ENCODE measurements at regions not wholly inside any gene's neighbourhood (a gene's known extent, or its start where the extent isn't known, plus 50 kb on each side); places are given as distances from the start of the nearest gene placed in this dataset.
A peak's percentile ranks its signal among the peaks of the same experiment; 100 is the strongest.

GRCh38 chr5:173435447-173435846 lies 107.2 kb upstream of the STC2 start:
- H3K4me3 ChIP-seq: no peak overlapping the region
- H3K36me3 ChIP-seq: no peaks in the 10 kb centered on the region
- no peaks in the 10 kb centered on the region for H3K4me1 ChIP-seq (ENCODE audit: low read depth)
- no peaks in the 10 kb centered on the region for H3K9me3 ChIP-seq (ENCODE audit: low read depth)
- TF ChIP-seq CTCF (IDR thresholded peaks at IDR 0.05; ENCODE audit: low read depth, low read length): no peak
- no peak overlapping the region for H3K27ac ChIP-seq
- DNase-seq (ENCODE audit: low read depth in 1 of 2, low spot score in 1 of 2): peak in 1 of 2 donors; percentile 31
- H3K27me3 ChIP-seq: no peaks in the 10 kb centered on the region

GRCh38 chr5:173434270-173434669 lies 106.1 kb upstream of the STC2 start:
- Histone ChIP-seq H3K27me3 (no peaks in the 10 kb centered on the region), H3K4me1 (ENCODE audit: low read depth) (no peaks in the 10 kb centered on the region), H3K9me3 (ENCODE audit: low read depth) (no peaks in the 10 kb centered on the region), H3K27ac (no peak overlapping the region), H3K36me3 (no peaks in the 10 kb centered on the region), H3K4me3 (no peak overlapping the region)
- DNase-seq (ENCODE audit: low read depth in 1 of 2, low spot score in 1 of 2): no peak
- TF ChIP-seq CTCF (IDR thresholded peaks at IDR 0.05; ENCODE audit: low read depth, low read length): no peak

- Histone ChIP-seq H3K36me3 (no peaks in the 10 kb centered on the region), H3K9me3 (ENCODE audit: low read depth) (no peaks in the 10 kb centered on the region), H3K27ac (no peak overlapping the region), H3K4me3 (no peak overlapping the region), H3K4me1 (ENCODE audit: low read depth) (no peaks in the 10 kb centered on the region), H3K27me3 (no peaks in the 10 kb centered on the region)
- no peak for TF ChIP-seq CTCF (IDR thresholded peaks at IDR 0.05; ENCODE audit: low read depth, low read length)
- DNase-seq (ENCODE audit: low read depth in 1 of 2, low spot score in 1 of 2): no peak
These were observed 102.2 kb upstream of the STC2 start for GRCh38 chr5:173430394-173430793.

- DNase-seq (ENCODE audit: low read depth in 1 of 2, low spot score in 1 of 2): no peak
- no peak overlapping the region for H3K27ac ChIP-seq
- H3K4me3 ChIP-seq: no peak overlapping the region
- TF ChIP-seq CTCF (IDR thresholded peaks at IDR 0.05; ENCODE audit: low read depth, low read length): no peak
- H3K9me3 ChIP-seq (ENCODE audit: low read depth): no peaks in the 10 kb centered on the region
- H3K27me3 ChIP-seq: no peaks in the 10 kb centered on the region
- H3K36me3 ChIP-seq: no peaks in the 10 kb centered on the region
- no peaks in the 10 kb centered on the region for H3K4me1 ChIP-seq (ENCODE audit: low read depth)
These were observed 101.4 kb upstream of the STC2 start for GRCh38 chr5:173429489-173430150.

- Histone ChIP-seq H3K36me3 (no peaks in the 10 kb centered on the region), H3K4me1 (ENCODE audit: low read depth) (no peaks in the 10 kb centered on the region), H3K4me3 (no peak overlapping the region), H3K9me3 (ENCODE audit: low read depth) (no peaks in the 10 kb centered on the region), H3K27me3 (no peaks in the 10 kb centered on the region), H3K27ac (no peak overlapping the region)
- TF ChIP-seq CTCF (IDR thresholded peaks at IDR 0.05; ENCODE audit: low read depth, low read length): no peak
- DNase-seq (ENCODE audit: low read depth in 1 of 2, low spot score in 1 of 2): no peak
These were observed 95.4 kb upstream of the STC2 start for GRCh38 chr5:173423452-173424117.
